HEK293 (cell line): ENCODE measurements at regions not wholly inside any gene's neighbourhood (a gene's known extent, or its start where the extent isn't known, plus 50 kb on each side); places are given as distances from the start of the nearest gene placed in this dataset.

Source experiments
- CTCF ChIA-PET: fragments of 350-600 bp; formaldehyde crosslinking; extraction: SDS; loops from one replicate; lab custom pipeline; 2021; ENCODE audit warnings: antibody characterized with exemption; lab: Yijun Ruan, JAX
- POLR2A ChIA-PET: fragments of 300-600 bp; formaldehyde crosslinking; extraction: SDS; loops from one replicate; lab custom pipeline; 2020; ENCODE audit warnings: antibody characterized with exemption, inconsistent platforms; lab: Yijun Ruan, JAX
- H3K27ac ChIP-seq: fragments of 200-500 bp; sonication (Bioruptor generic); 2 replicates; pipeline ENCODE4 v1.5.1; 2014; ENCODE audit warnings: low read depth, low read length, control low read depth, inconsistent platforms; ENCODE audit errors: extremely low read depth
- H3K36me3 ChIP-seq, 2 experiments: fragments of 200-500 bp in 1 of 2; sonication (Bioruptor generic) in 1 of 2; 1 replicate in 1 of 2; 2 replicates in 1 of 2; pipeline ENCODE4 v1.5.1; 2014 to 2017; ENCODE audit warnings: inconsistent platforms in 2 of 2, low read length in 2 of 2; ENCODE audit not compliant: control insufficient read depth in 2 of 2, insufficient read depth in 1 of 2
- H3K4me1 ChIP-seq: fragments of 200-500 bp; sonication (Bioruptor generic); 2 replicates; pipeline ENCODE4 v1.5.1; 2014; ENCODE audit warnings: mild to moderate bottlenecking, low read length, inconsistent platforms; ENCODE audit not compliant: control insufficient read depth, insufficient read depth
- H3K4me3 ChIP-seq: 2 replicates; pipeline ENCODE4 v1.5.1; 2011; ENCODE audit warnings: low read depth, mild to moderate bottlenecking, control low read depth, low read length, moderate library complexity
- H3K9me3 ChIP-seq: fragments of 200-500 bp; sonication (Bioruptor generic); 2 replicates; pipeline ENCODE4 v1.5.1; 2014; ENCODE audit warnings: low read depth, low read length, inconsistent platforms; ENCODE audit not compliant: control insufficient read depth, insufficient read depth
- GLIS1 ChIP-seq: fragments of 450-650 bp; formaldehyde crosslinking; IDR thresholded peaks from 2 replicates; pipeline ENCODE4 v1.5.1; 2016; ENCODE audit warnings: missing biosample characterization, missing genetic modification characterization
- HOXA7 ChIP-seq: sonication (generic); formaldehyde crosslinking; IDR thresholded peaks from 2 replicates; pipeline ENCODE4 v1.8.1; 2022; ENCODE audit warnings: missing genetic modification reagents, borderline replicate concordance
- RBAK ChIP-seq: fragments of 450-650 bp; formaldehyde crosslinking; IDR thresholded peaks from 2 replicates; pipeline ENCODE4 v1.5.1; 2016; ENCODE audit warnings: missing biosample characterization, missing genetic modification characterization
- TRIM28 ChIP-seq: IDR thresholded peaks from 2 replicates; pipeline ENCODE4 v1.6.1; 2011; ENCODE audit warnings: low read length, control low read depth, borderline replicate concordance
- ZBTB1 ChIP-seq: fragments of 450-650 bp; formaldehyde crosslinking; IDR thresholded peaks from 2 replicates; pipeline ENCODE4 v1.5.1; 2016; ENCODE audit warnings: missing biosample characterization, missing genetic modification characterization
- ZBTB21 ChIP-seq: fragments of 450-650 bp; formaldehyde crosslinking; IDR thresholded peaks from 2 replicates; pipeline ENCODE4 v1.5.1; 2017; ENCODE audit warnings: missing biosample characterization, missing genetic modification characterization
- ZBTB48 ChIP-seq: fragments of 450-650 bp; formaldehyde crosslinking; IDR thresholded peaks from 2 replicates; pipeline ENCODE4 v1.5.1; 2016; ENCODE audit warnings: missing biosample characterization, missing genetic modification characterization
- ZBTB7A ChIP-seq: fragments of 450-650 bp; formaldehyde crosslinking; IDR thresholded peaks from 2 replicates; pipeline ENCODE4 v1.5.1; 2016; ENCODE audit warnings: low read depth, missing biosample characterization, missing genetic modification characterization
- ZEB2 ChIP-seq: fragments of 450-650 bp; formaldehyde crosslinking; IDR thresholded peaks from 2 replicates; pipeline ENCODE4 v1.5.1; 2016; ENCODE audit warnings: missing biosample characterization, missing genetic modification characterization
- ZFP69B ChIP-seq: fragments of 450-650 bp; formaldehyde crosslinking; IDR thresholded peaks from 2 replicates; pipeline ENCODE4 v1.5.1; 2016; ENCODE audit warnings: missing biosample characterization, missing genetic modification characterization
- ZIC2 ChIP-seq: fragments of 450-650 bp; formaldehyde crosslinking; IDR thresholded peaks from 2 replicates; pipeline ENCODE4 v1.5.1; 2016; ENCODE audit warnings: missing biosample characterization, missing genetic modification characterization
- ZNF280C ChIP-seq: fragments of 450-650 bp; formaldehyde crosslinking; IDR thresholded peaks from 2 replicates; pipeline ENCODE4 v1.5.1; 2016; ENCODE audit warnings: missing biosample characterization, missing genetic modification characterization
- ZNF292 ChIP-seq: fragments of 450-650 bp; formaldehyde crosslinking; IDR thresholded peaks from 2 replicates; pipeline ENCODE4 v1.5.1; 2016; ENCODE audit warnings: low read depth, missing biosample characterization, missing genetic modification characterization, borderline replicate concordance
- ZNF302 ChIP-seq: fragments of 450-650 bp; formaldehyde crosslinking; IDR thresholded peaks from 2 replicates; pipeline ENCODE4 v1.5.1; 2016; ENCODE audit warnings: missing biosample characterization, missing genetic modification characterization, low read depth
- ZNF37A ChIP-seq: fragments of 450-650 bp; IDR thresholded peaks from 2 replicates; pipeline ENCODE4 v1.5.1; 2018; ENCODE audit warnings: missing biosample characterization, missing genetic modification characterization
- ZNF518A ChIP-seq: fragments of 450-650 bp; formaldehyde crosslinking; conservative IDR thresholded peaks from 2 replicates; pipeline ENCODE4 v1.5.1; 2016; ENCODE audit warnings: low read depth, missing biosample characterization, missing genetic modification characterization
- ZNF529 ChIP-seq: fragments of 450-650 bp; formaldehyde crosslinking; IDR thresholded peaks from 2 replicates; pipeline ENCODE4 v1.5.1; 2017; ENCODE audit warnings: missing genetic modification characterization, missing biosample characterization; ENCODE audit not compliant: insufficient replicate concordance
- ZNF544 ChIP-seq: fragments of 450-650 bp; formaldehyde crosslinking; IDR thresholded peaks from 2 replicates; pipeline ENCODE4 v1.5.0; 2017; ENCODE audit warnings: missing biosample characterization, missing genetic modification characterization
- ZNF645 ChIP-seq: fragments of 450-650 bp; formaldehyde crosslinking; IDR thresholded peaks from 2 replicates; pipeline ENCODE4; 2016; ENCODE audit warnings: missing biosample characterization, missing genetic modification characterization
- ZNF654 ChIP-seq: fragments of 450-650 bp; formaldehyde crosslinking; IDR thresholded peaks from 2 replicates; pipeline ENCODE4 v1.5.1; 2016; ENCODE audit warnings: low read depth, missing biosample characterization, missing genetic modification characterization
- ZNF768 ChIP-seq: fragments of 450-650 bp; formaldehyde crosslinking; IDR thresholded peaks from 2 replicates; pipeline ENCODE4 v1.5.1; 2018; ENCODE audit warnings: missing biosample characterization, mild to moderate bottlenecking, missing genetic modification characterization
- ZNF830 ChIP-seq: fragments of 450-650 bp; IDR thresholded peaks from 2 replicates; pipeline ENCODE4 v1.5.0; 2018; ENCODE audit warnings: missing biosample characterization, missing genetic modification characterization, low read depth, mild to moderate bottlenecking, moderate library complexity
- ZNF837 ChIP-seq: fragments of 450-650 bp; formaldehyde crosslinking; IDR thresholded peaks from 2 replicates; pipeline ENCODE4 v1.5.1; 2016; ENCODE audit warnings: missing biosample characterization, missing genetic modification characterization
- TF ChIP-seq, protein P1 (sequence below): fragments of 450-650 bp; formaldehyde crosslinking; IDR thresholded peaks from 2 replicates; pipeline ENCODE4 v1.5.1; 2016; ENCODE audit warnings: missing biosample characterization, missing genetic modification characterization, low read depth
- TF ChIP-seq, protein P2 (sequence below): fragments of 450-650 bp; formaldehyde crosslinking; IDR thresholded peaks from 2 replicates; pipeline ENCODE4 v1.5.1; 2017; ENCODE audit warnings: missing biosample characterization, mild to moderate bottlenecking, missing genetic modification characterization, moderate library complexity

GRCh38 chr1:63033211-63033610 is 249.3 kb downstream of the ATG4C start (continued):
- no peak for TF ChIP-seq ZNF280C (tag by site-specific recombination)

DNA sequence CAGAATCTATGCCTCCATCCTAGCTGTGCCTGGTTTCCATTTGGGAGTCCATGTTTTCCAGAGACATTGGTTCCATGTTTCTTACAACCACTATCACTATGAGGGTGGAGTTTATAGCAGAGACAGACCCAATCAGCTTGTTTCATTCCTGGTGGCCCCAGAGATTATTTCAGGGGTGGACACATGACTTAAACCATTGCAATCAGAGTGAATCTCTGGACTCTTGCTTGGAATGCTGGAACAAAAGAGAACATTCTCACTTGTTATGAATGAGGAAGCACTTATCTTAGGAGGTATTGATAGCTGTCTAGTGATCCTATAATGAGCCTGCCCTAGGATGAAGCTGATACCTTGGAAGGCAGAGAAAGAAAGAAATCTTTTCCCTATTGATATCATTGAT is 250.3 kb downstream of the ATG4C start:
- ChIA-PET POLR2A (no interaction called here), CTCF (no interaction called here)
- Histone ChIP-seq H3K4me1 (no peaks in the 10 kb centered on the region), H3K9me3 (no peaks in the 10 kb centered on the region), H3K27ac (no peak overlapping the region), H3K36me3 (no peaks in the 10 kb centered on the region), H3K4me3 (no peak overlapping the region)
- TF ChIP-seq ZEB2 (tag by site-specific recombination) = no peak
- TF ChIP-seq ZNF302 = no peak
- TF ChIP-seq ZIC2 = no peak
- TF ChIP-seq RBAK = no peak
- TF ChIP-seq ZNF37A (tag by site-specific recombination) = no peak
- TF ChIP-seq ZNF837 (tag by site-specific recombination) = no peak
- no peak for TF ChIP-seq ZNF768
- no peak for TF ChIP-seq ZBTB1 (tag by site-specific recombination)
- no peak for TF ChIP-seq ZNF529
- TF ChIP-seq ZBTB7A (tag by site-specific recombination) = no peak
- TF ChIP-seq ZNF292 (tag by site-specific recombination) = no peak
- TF ChIP-seq, protein P1, sequence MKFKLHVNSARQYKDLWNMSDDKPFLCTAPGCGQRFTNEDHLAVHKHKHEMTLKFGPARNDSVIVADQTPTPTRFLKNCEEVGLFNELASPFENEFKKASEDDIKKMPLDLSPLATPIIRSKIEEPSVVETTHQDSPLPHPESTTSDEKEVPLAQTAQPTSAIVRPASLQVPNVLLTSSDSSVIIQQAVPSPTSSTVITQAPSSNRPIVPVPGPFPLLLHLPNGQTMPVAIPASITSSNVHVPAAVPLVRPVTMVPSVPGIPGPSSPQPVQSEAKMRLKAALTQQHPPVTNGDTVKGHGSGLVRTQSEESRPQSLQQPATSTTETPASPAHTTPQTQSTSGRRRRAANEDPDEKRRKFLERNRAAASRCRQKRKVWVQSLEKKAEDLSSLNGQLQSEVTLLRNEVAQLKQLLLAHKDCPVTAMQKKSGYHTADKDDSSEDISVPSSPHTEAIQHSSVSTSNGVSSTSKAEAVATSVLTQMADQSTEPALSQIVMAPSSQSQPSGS (tag by site-specific recombination) = no peak
- no peak for TF ChIP-seq ZFP69B (tag by site-specific recombination)

GRCh38 chr1:63038586-63038985 is 254.7 kb downstream of the ATG4C start:
- no peaks in the 10 kb centered on the region for H3K36me3 ChIP-seq
- TF ChIP-seq HOXA7 (CRISPR knock-in tag) (no peak), ZNF654 (tag by site-specific recombination) (no peak), ZNF302 (no peak), ZNF544 (no peak), ZIC2 (no peak), ZBTB21 (tag by site-specific recombination) (no peak), TRIM28 (no peak), ZNF830 (no peak), ZNF518A (tag by site-specific recombination) (no peak), ZNF645 (tag by site-specific recombination) (no peak), GLIS1 (tag by site-specific recombination) (no peak), ZBTB48 (tag by site-specific recombination) (no peak)
- TF ChIP-seq, protein P2, sequence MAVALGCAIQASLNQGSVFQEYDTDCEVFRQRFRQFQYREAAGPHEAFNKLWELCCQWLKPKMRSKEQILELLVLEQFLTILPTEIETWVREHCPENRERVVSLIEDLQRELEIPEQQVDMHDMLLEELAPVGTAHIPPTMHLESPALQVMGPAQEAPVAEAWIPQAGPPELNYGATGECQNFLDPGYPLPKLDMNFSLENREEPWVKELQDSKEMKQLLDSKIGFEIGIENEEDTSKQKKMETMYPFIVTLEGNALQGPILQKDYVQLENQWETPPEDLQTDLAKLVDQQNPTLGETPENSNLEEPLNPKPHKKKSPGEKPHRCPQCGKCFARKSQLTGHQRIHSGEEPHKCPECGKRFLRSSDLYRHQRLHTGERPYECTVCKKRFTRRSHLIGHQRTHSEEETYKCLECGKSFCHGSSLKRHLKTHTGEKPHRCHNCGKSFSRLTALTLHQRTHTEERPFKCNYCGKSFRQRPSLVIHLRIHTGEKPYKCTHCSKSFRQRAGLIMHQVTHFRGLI (tag by site-specific recombination) = no peak
- TF ChIP-seq, all 188 proteins: peak for 0
- ChIA-PET POLR2A (no interaction called here), CTCF (no interaction called here)
- Histone ChIP-seq H3K4me1 (no peaks in the 10 kb centered on the region), H3K9me3 (no peaks in the 10 kb centered on the region), H3K4me3 (no peak overlapping the region), H3K27ac (no peak overlapping the region)
